RWPE2 (cell line): ENCODE measurements at regions not wholly inside any gene's neighbourhood (a gene's known extent, or its start where the extent isn't known, plus 50 kb on each side); places are given as distances from the start of the nearest gene placed in this dataset.

Experiments
- ATAC-seq: fragments of 200-7000 bp; cut with Tn5 transposase; 3 replicates; pipeline ENCODE4 v1.9.1; 2021; ENCODE audit warnings: low read depth
- DNase-seq: peaks from one replicate; pipeline ENCODE4 v3.0.0-alpha.2; 2020; ENCODE audit warnings: low spot score
- H3K27ac ChIP-seq: fragments of 450-650 bp; 2 replicates; pipeline ENCODE4 v1.5.1; 2017; ENCODE audit warnings: mild to moderate bottlenecking; ENCODE audit not compliant: poor library complexity, severe bottlenecking
- H3K27me3 ChIP-seq: fragments of 250-450 bp; sonication (Bioruptor Pico); 2 replicates; pipeline ENCODE4 v1.5.1; 2021; ENCODE audit warnings: mild to moderate bottlenecking, moderate library complexity; ENCODE audit not compliant: insufficient read depth, poor library complexity, severe bottlenecking
- H3K36me3 ChIP-seq: fragments of 250-450 bp; sonication (Bioruptor Pico); 2 replicates; pipeline ENCODE4 v1.5.1; 2020; ENCODE audit warnings: low read depth, mild to moderate bottlenecking, moderate library complexity
- H3K4me1 ChIP-seq: fragments of 250-450 bp; sonication (Bioruptor Pico); 2 replicates; pipeline ENCODE4 v1.5.1; 2021; ENCODE audit warnings: mild to moderate bottlenecking, moderate library complexity; ENCODE audit not compliant: insufficient read depth, poor library complexity, severe bottlenecking
- H3K4me3 ChIP-seq: fragments of 250-450 bp; sonication (Bioruptor Pico); 2 replicates; pipeline ENCODE4 v1.5.1; 2021; ENCODE audit warnings: mild to moderate bottlenecking, moderate library complexity; ENCODE audit not compliant: severe bottlenecking
- H3K9me3 ChIP-seq: fragments of 250-450 bp; sonication (Bioruptor Pico); 2 replicates; pipeline ENCODE4 v1.5.1; 2021; ENCODE audit warnings: mild to moderate bottlenecking, moderate library complexity; ENCODE audit not compliant: severe bottlenecking
- CTCF ChIP-seq: fragments of 450-650 bp; IDR thresholded peaks from one replicate; pipeline ENCODE4 v1.5.1; 2017; ENCODE audit warnings: mild to moderate bottlenecking, moderate library complexity; ENCODE audit not compliant: poor library complexity, severe bottlenecking

- Histone ChIP-seq H3K36me3 (no peaks in the 10 kb centered on the region), H3K27me3 (no peaks in the 10 kb centered on the region), H3K27ac (peak overlapping the region; percentile 99), H3K9me3 (no peaks in the 10 kb centered on the region), H3K4me3 (no peak overlapping the region), H3K4me1 (peaks cover 40% of the 10 kb centered on the region)
- TF ChIP-seq CTCF, result no peak
- DNase-seq (no peak), ATAC-seq (peak; percentile 49)
Observed at GRCh38 chr5:93161661-93162654, 419.1 kb downstream of the NR2F1-AS1 start.

GRCh38 chr5:93158841-93159240 lies 422.2 kb downstream of the NR2F1-AS1 start:
- H3K36me3 ChIP-seq, result no peaks in the 10 kb centered on the region
- H3K27ac ChIP-seq, result no peak overlapping the region
- no peak for DNase-seq
- H3K27me3 ChIP-seq, result no peaks in the 10 kb centered on the region
- no peaks in the 10 kb centered on the region for H3K9me3 ChIP-seq
- H3K4me1 ChIP-seq, result peaks cover 27% of the 10 kb centered on the region
- TF ChIP-seq CTCF, result no peak
- ATAC-seq, result no peak
- H3K4me3 ChIP-seq, result no peak overlapping the region

DNA sequence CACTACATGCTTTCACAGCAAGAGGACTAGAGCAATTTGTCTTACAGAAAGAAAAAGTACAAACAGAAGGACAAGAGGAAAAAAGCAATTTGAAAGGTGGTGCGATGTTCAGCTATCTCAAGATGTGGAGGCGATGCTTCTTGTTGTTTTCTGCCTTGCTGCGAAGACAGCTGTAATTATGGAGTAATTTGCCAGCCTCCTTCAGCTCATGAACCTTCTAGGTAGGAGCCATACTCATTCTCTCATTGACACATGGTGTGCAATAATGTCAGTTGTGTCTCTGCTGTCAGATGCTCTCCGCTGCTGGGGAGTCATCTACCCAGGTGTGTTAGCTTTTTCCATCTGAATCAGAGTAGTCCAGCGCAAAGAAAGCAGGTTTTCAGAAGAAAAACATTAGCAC lies 424.5 kb downstream of the NR2F1-AS1 start:
- ATAC-seq, result no peak
- H3K9me3 ChIP-seq, result no peaks in the 10 kb centered on the region
- no peak for DNase-seq
- H3K36me3 ChIP-seq, result peaks cover 2% of the 10 kb centered on the region; the same call in 1 of the 2 replicates
- H3K27ac ChIP-seq, result no peak overlapping the region
- H3K27me3 ChIP-seq, result no peaks in the 10 kb centered on the region
- no peak overlapping the region for H3K4me3 ChIP-seq
- H3K4me1 ChIP-seq, result peaks cover 9% of the 10 kb centered on the region
- no peak for TF ChIP-seq CTCF

DNA sequence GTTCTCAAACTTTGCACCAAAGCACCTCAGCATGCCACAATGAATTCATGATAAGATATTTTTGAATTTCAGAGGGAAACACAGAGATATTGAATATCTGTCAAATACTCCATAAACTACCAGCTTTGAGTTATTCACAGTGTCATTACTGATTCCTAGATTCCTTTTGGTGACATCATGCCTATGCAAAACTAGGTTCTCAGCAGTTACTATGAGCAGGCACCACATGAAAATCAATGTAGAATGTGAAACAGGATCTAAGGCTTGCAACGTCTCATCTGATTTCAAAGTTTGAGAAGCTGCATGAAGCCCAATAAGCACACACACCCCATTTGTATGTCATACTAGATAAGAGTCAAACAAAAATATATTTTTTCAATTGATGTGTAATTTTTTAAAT lies 426.5 kb downstream of the NR2F1-AS1 start:
- Histone ChIP-seq H3K27ac (no peak overlapping the region), H3K4me1 (peaks cover 17% of the 10 kb centered on the region), H3K9me3 (no peaks in the 10 kb centered on the region), H3K36me3 (peaks cover 5% of the 10 kb centered on the region; the same call in 1 of the 2 replicates), H3K27me3 (no peaks in the 10 kb centered on the region), H3K4me3 (no peak overlapping the region)
- ATAC-seq, result no peak
- no peak for DNase-seq
- TF ChIP-seq CTCF, result no peak

GRCh38 chr5:93153461-93153860 lies 427.6 kb downstream of the NR2F1-AS1 start:
- Histone ChIP-seq H3K4me3 (no peak overlapping the region), H3K36me3 (peaks cover 5% of the 10 kb centered on the region; the same call in 1 of the 2 replicates), H3K9me3 (no peaks in the 10 kb centered on the region), H3K27ac (no peak overlapping the region), H3K27me3 (no peaks in the 10 kb centered on the region), H3K4me1 (peaks cover 17% of the 10 kb centered on the region)
- ATAC-seq (no peak), DNase-seq (no peak)
- TF ChIP-seq CTCF, result no peak
